Small intestine (tissue), 7 donors: ENCODE measurements at regions not wholly inside any gene's neighbourhood (a gene's known extent, or its start where the extent isn't known, plus 50 kb on each side); places are given as distances from the start of the nearest gene placed in this dataset.

Source experiments
- DNase-seq, 2 donors: peaks; one replicate each; pipeline versions ENCODE4 v3.0.0 to v3.0.0-alpha.2; 2013
- FAIRE-seq: peaks from 2 replicates; lab custom pipeline; 2012; peaks lifted over from hg19 to GRCh38; lab: Jason Lieb, UNC
- H3K27ac ChIP-seq, 3 donors: one replicate each; pipeline ENCODE4 v1.5.1; 2013; ENCODE audit warnings: low read length in 2 of 3, mild to moderate bottlenecking in 2 of 3, control low read depth in 1 of 3, inconsistent platforms in 1 of 3, low read depth in 1 of 3, moderate library complexity in 1 of 3
- H3K27me3 ChIP-seq, 3 donors: one replicate each; pipeline ENCODE4 v1.6.1; 2013; ENCODE audit warnings: low read length in 3 of 3, inconsistent platforms in 1 of 3; ENCODE audit not compliant: control insufficient read depth in 3 of 3, insufficient read depth in 3 of 3
- H3K36me3 ChIP-seq, 3 donors: one replicate each; pipeline ENCODE4 v1.6.1; 2013; ENCODE audit warnings: low read length in 3 of 3, inconsistent platforms in 1 of 3, low read depth in 1 of 3, mild to moderate bottlenecking in 1 of 3, moderate library complexity in 1 of 3; ENCODE audit not compliant: control insufficient read depth in 3 of 3, insufficient read depth in 2 of 3
- H3K4me1 ChIP-seq, 3 donors: one replicate each; pipeline ENCODE4 v1.6.1; 2013; ENCODE audit warnings: low read length in 2 of 3, inconsistent platforms in 1 of 3, low read depth in 1 of 3, mild to moderate bottlenecking in 1 of 3, moderate library complexity in 1 of 3; ENCODE audit not compliant: control insufficient read depth in 3 of 3, insufficient read depth in 2 of 3
- H3K4me3 ChIP-seq, 3 donors: one replicate each; pipeline ENCODE4 v1.5.1; 2013; ENCODE audit warnings: low read length in 3 of 3, control low read depth in 1 of 3, inconsistent platforms in 1 of 3, low read depth in 1 of 3, mild to moderate bottlenecking in 1 of 3, moderate library complexity in 1 of 3
- H3K9me3 ChIP-seq, 2 donors: one replicate each; pipeline ENCODE4 v1.6.1; 2013; ENCODE audit warnings: low read depth in 1 of 2, low read length in 1 of 2; ENCODE audit not compliant: control insufficient read depth in 2 of 2, insufficient read depth in 1 of 2
- WGBS, 3 donors: extraction: QIAGEN DNeasy Blood & Tissue Kit; methylation state at CpG; one replicate each; pipeline ENCODE4 v1.1.7; 2013; 5-methylcytosine and 5-hydroxymethylcytosine counted together
- donor health status: healthy with polysubstance abuse.
- donor health status: control.
- donor health status: control.
- donor health status: Bipolar disorder and iron deficiency.
- donor health status: healthy.

DNA sequence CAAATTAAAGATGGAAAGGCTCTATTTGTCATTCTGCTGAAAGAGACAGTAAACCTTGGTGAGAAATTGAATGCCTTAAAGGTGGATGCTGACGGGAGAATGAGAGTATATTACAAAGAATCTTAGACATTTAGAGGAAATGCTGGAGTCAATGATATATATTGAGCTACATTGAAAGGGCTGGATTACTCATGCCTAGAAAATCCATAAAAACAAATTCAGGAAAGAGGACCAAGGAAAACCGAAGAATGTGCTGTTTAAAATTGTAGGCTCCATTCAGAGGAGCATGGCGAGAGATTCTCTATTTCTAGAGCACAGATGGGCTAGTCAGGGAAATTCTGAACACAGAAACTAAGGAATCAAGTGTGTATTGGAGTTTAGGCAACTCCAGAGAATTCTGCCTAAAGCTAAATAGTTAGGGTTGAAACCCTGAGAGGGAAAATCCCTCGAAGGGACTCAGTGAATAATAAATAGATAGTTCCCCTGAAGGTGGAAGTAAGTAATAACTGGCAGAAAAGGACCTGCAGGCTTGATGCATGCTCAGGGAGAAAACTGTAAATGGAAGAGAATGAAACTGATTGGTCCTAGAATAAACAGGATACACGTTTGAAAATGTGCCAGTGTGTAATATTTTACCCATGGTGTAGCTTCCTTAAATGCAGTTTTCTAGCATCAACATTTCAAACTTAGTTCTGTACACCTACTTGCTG, 1532.4 kb upstream of the TENM3 start:
- H3K27ac ChIP-seq = no peak overlapping the region
- no peak for DNase-seq
- FAIRE-seq = no peak
- no peak overlapping the region for H3K4me3 ChIP-seq
- H3K4me1 ChIP-seq = no peaks in the 10 kb centered on the region
- H3K9me3 ChIP-seq = no peaks in the 10 kb centered on the region
- WGBS, 3 donors = 64 to 70% (median 66%) methylated on average over 5 of the region's 5 CpGs
- H3K36me3 ChIP-seq = no peaks in the 10 kb centered on the region
- no peaks in the 10 kb centered on the region for H3K27me3 ChIP-seq

DNA sequence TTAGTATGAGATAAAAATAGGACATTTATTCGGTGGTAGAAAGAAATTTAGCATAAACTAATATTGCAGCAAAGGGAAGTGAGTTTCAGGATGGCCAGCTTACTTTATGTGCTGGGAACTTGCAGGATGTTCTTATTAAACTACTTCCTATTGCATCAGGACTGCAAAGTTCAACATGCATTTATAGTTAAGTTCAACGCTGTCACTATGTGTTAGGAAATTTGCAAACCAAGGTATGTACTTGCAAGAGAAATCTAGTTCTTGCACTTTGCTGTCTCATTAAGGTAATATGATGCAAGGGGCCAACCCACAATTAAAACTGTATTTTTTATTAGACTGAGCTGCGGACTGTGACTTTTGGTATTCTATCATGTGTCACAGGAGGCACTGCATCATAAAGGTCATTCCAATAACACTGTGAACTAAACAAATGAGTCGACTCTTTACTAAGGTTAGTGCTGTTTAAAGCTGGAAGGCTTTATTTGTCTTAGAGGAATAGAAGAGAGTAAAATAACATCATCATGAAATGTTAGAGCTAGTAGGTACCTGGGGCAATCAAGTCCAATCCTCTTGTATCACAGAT, 1525.7 kb upstream of the TENM3 start:
- Histone ChIP-seq H3K27me3 (no peaks in the 10 kb centered on the region), H3K4me3 (no peak overlapping the region), H3K4me1 (no peaks in the 10 kb centered on the region), H3K27ac (no peak overlapping the region), H3K9me3 (no peaks in the 10 kb centered on the region), H3K36me3 (no peaks in the 10 kb centered on the region)
- FAIRE-seq (no peak), DNase-seq (no peak)
- WGBS, 3 donors = 68 to 75% (median 70%) methylated on average over 4 of the region's 4 CpGs

DNA sequence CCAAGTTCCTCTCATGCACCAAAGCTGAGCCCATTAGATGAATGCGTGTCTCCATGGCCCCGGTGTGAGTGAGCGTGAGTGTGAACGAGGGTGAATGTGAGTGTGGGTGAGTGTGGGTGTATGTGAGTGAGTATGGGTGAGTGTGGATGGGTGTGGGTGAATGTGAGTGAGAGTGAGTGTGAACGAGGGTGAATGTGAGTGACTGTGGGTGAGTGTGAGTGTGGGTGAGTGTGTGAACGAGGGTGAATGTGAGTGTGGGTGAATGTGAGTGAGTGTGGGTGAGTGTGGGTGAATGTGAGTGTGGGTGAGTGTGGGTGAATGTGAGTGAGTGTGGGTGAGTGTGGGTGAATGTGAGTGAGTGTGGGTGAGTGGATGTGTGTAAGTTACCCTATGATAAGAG, 1521.8 kb upstream of the TENM3 start:
- no peak for FAIRE-seq

DNA sequence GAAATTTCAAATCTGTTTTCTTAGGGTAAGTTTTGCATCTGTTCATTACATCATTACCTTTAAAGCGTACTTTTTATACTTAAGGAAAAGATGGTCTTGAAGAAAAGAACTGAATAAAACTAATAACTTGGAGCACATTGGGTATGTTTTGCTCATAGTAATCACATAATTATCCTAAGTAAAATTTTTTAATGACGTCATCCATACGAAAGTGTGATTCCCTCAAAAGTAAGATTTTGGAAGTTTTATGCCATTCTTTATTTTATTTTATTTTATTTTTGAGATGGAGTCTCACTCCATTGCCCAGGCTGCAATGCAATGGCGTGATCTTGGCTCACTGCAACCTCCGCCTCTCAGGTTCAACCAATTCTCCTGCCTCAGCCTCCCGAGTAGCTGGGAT, 1516.6 kb upstream of the TENM3 start:
- Histone ChIP-seq H3K27ac (no peak overlapping the region), H3K4me1 (no peaks in the 10 kb centered on the region), H3K9me3 (no peaks in the 10 kb centered on the region), H3K27me3 (no peaks in the 10 kb centered on the region), H3K36me3 (no peaks in the 10 kb centered on the region), H3K4me3 (no peak overlapping the region)
- no peak for DNase-seq
- WGBS, 3 donors = 71 to 85% (median 76%) methylated on average over 6 of the region's 6 CpGs
- no peak for FAIRE-seq

More for the DNA sequence above, 1521.8 kb upstream of the TENM3 start:
- H3K27me3 ChIP-seq = no peaks in the 10 kb centered on the region
- 67 to 81% (median 81%) methylated on average over 6 of the region's 6 CpGs for WGBS, 3 donors
- no peaks in the 10 kb centered on the region for H3K36me3 ChIP-seq
- no peak overlapping the region for H3K27ac ChIP-seq
- H3K9me3 ChIP-seq = no peaks in the 10 kb centered on the region
- H3K4me1 ChIP-seq = no peaks in the 10 kb centered on the region
- no peak overlapping the region for H3K4me3 ChIP-seq
- DNase-seq = no peak

DNA sequence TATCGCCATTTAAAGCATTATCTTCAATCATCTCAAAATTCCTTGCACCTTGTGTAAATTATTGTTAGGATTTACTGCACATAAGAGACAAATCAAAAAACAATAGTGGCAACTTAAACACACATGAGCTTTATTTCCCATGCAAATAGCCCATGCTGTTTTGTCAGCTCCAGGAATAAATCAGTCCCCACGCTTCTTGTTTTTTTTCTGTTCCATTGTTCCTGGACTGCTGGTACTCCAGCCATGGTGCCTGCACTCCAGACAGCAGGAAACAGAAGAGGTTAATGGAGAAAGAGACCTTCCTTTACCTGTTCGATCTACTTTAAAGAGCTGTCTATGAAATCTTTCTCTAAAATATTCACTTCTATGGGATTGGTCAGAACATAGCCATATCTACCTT, 1515.7 kb upstream of the TENM3 start:
- 61 to 76% (median 70%) methylated on average over 3 of the region's 3 CpGs for WGBS, 3 donors
- DNase-seq (no peak), FAIRE-seq (no peak)
- Histone ChIP-seq H3K4me3 (no peak overlapping the region), H3K27ac (no peak overlapping the region), H3K36me3 (no peaks in the 10 kb centered on the region), H3K27me3 (no peaks in the 10 kb centered on the region), H3K4me1 (no peaks in the 10 kb centered on the region), H3K9me3 (no peaks in the 10 kb centered on the region)

- no peak for DNase-seq
- H3K27ac ChIP-seq = no peak overlapping the region
- no peak for FAIRE-seq
- H3K36me3 ChIP-seq = no peaks in the 10 kb centered on the region
- 68 to 79% (median 68%) methylated on average over 7 of the region's 7 CpGs for whole genome bisulfite sequencing, 3 donors
- H3K9me3 ChIP-seq = no peaks in the 10 kb centered on the region
- no peaks in the 10 kb centered on the region for H3K4me1 ChIP-seq
- H3K27me3 ChIP-seq = no peaks in the 10 kb centered on the region
- no peak overlapping the region for H3K4me3 ChIP-seq
Observed at GRCh38 chr4:180734753-180735432, 1508.3 kb upstream of the TENM3 start.

DNA sequence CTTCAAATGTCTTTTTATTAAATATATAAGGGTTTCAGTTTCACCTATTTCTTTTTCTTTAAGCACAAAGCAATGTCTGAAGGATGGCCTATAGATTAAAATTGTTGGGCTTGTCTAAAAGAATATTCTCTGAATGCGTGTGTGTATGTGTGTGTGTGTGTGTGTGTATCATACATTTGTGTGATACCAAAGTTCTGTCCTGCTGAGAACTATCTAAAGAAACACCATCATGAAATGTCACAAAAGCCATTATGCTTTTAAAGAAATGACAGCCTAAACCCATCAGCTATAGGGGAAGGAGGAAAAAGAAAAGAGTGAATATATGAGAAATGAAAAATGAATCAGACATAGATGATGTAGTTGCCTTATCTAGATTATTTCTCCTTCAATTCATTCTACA, 1501.5 kb upstream of the TENM3 start:
- FAIRE-seq (no peak), DNase-seq (no peak)
- no peaks in the 10 kb centered on the region for H3K27me3 ChIP-seq
- no peak overlapping the region for H3K27ac ChIP-seq
- H3K4me3 ChIP-seq = no peak overlapping the region
- no peaks in the 10 kb centered on the region for H3K4me1 ChIP-seq
- no peaks in the 10 kb centered on the region for H3K36me3 ChIP-seq
- no peaks in the 10 kb centered on the region for H3K9me3 ChIP-seq
- WGBS, 3 donors = 58 to 88% (median 74%) methylated on average over 1 of the region's 1 CpG

DNA sequence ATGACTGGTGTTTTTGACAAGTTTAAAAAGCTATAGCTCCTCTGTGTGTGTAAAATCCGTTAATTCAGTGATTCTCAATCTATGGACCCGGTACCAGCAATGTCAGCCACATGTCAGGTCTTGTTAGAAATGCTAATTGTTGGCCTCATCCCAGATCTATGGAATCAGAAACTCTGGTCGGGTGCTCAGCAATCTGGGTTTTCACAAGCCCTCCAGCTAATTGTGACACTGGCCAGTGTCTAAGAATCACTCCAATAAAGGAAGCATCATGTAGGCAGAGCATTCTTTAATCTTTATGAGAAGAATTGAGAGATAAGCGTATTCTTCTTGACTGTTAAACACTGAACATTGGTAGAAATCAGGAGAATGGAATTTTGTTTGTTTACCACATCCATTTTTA, 1498.2 kb upstream of the TENM3 start:
- Histone ChIP-seq H3K4me3 (no peak overlapping the region), H3K27me3 (no peaks in the 10 kb centered on the region), H3K36me3 (no peaks in the 10 kb centered on the region), H3K4me1 (no peaks in the 10 kb centered on the region), H3K9me3 (no peaks in the 10 kb centered on the region), H3K27ac (no peak overlapping the region)
- no peak for DNase-seq
- FAIRE-seq = no peak
- 45 to 70% (median 54%) methylated on average over 4 of the region's 4 CpGs for WGBS, 3 donors
